Mesothelial cell of epicardium (in vitro differentiated cells): ENCODE measurements at regions not wholly inside any gene's neighbourhood (a gene's known extent, or its start where the extent isn't known, plus 50 kb on each side); places are given as distances from the start of the nearest gene placed in this dataset.

Source experiments
- DNase-seq, 2 experiments: peaks; one replicate each; pipeline ENCODE4 v3.0.0; 2021; ENCODE audit warnings: low spot score in 2 of 2; ENCODE audit not compliant: unreplicated experiment in 2 of 2
- H3K27ac Mint-ChIP-seq: 2 replicates; pipeline ENCODE4 v1.8.0; 2021; ENCODE audit warnings: mixed read lengths
- H3K27me3 Mint-ChIP-seq: 2 replicates; pipeline ENCODE4 v1.8.0; 2021; ENCODE audit warnings: low read depth, mixed read lengths
- H3K36me3 Mint-ChIP-seq: 2 replicates; pipeline ENCODE4 v1.8.0; 2021; ENCODE audit warnings: mixed read lengths
- H3K4me1 Mint-ChIP-seq: 2 replicates; pipeline ENCODE4 v1.8.0; 2021; ENCODE audit warnings: mixed read lengths
- H3K4me3 Mint-ChIP-seq: 2 replicates; pipeline ENCODE4 v1.8.0; 2021; ENCODE audit warnings: mild to moderate bottlenecking, moderate library complexity, mixed read lengths
- H3K9me3 Mint-ChIP-seq: 2 replicates; pipeline ENCODE4 v1.8.0; 2021; ENCODE audit warnings: mixed read lengths
- CTCF ChIP-seq: fragments of 200-600 bp; sonication (generic); IDR thresholded peaks from one replicate; pipeline ENCODE4 v1.5.0; 2021; ENCODE audit warnings: antibody characterized with exemption; ENCODE audit not compliant: unreplicated experiment

- Mint-ChIP-seq H3K27ac (no peak overlapping the region), H3K9me3 (no peaks in the 10 kb centered on the region), H3K27me3 (no peaks in the 10 kb centered on the region), H3K4me3 (no peak overlapping the region), H3K36me3 (no peaks in the 10 kb centered on the region), H3K4me1 (no peaks in the 10 kb centered on the region)
- no peak for DNase-seq
- no peak for TF ChIP-seq CTCF
Observed at GRCh38 chr18:67428805-67429204, 87.7 kb downstream of the DSEL start.

GRCh38 chr18:67428158-67428557 lies 88.4 kb downstream of the DSEL start:
- TF ChIP-seq CTCF, result no peak
- Mint-ChIP-seq H3K27ac (no peak overlapping the region), H3K4me1 (no peaks in the 10 kb centered on the region), H3K4me3 (no peak overlapping the region), H3K9me3 (no peaks in the 10 kb centered on the region), H3K36me3 (no peaks in the 10 kb centered on the region), H3K27me3 (no peaks in the 10 kb centered on the region)
- no peak for DNase-seq

GRCh38 chr18:67426486-67426885 lies 90.0 kb downstream of the DSEL start:
- TF ChIP-seq CTCF, result no peak
- Mint-ChIP-seq H3K4me1 (no peaks in the 10 kb centered on the region), H3K9me3 (no peaks in the 10 kb centered on the region), H3K36me3 (no peaks in the 10 kb centered on the region), H3K27ac (no peak overlapping the region), H3K4me3 (no peak overlapping the region), H3K27me3 (no peaks in the 10 kb centered on the region)
- DNase-seq, result no peak

- Mint-ChIP-seq H3K9me3 (no peaks in the 10 kb centered on the region), H3K27ac (no peak overlapping the region), H3K27me3 (no peaks in the 10 kb centered on the region), H3K4me1 (no peaks in the 10 kb centered on the region), H3K36me3 (no peaks in the 10 kb centered on the region), H3K4me3 (no peak overlapping the region)
- DNase-seq, result no peak
- no peak for TF ChIP-seq CTCF
Observed at GRCh38 chr18:67425672-67426071, 90.8 kb downstream of the DSEL start.

GRCh38 chr18:67421651-67422050 lies 94.9 kb downstream of the DSEL start:
- no peaks in the 10 kb centered on the region for H3K36me3 Mint-ChIP-seq
- no peak overlapping the region for H3K27ac Mint-ChIP-seq
- H3K27me3 Mint-ChIP-seq, result no peaks in the 10 kb centered on the region
- no peaks in the 10 kb centered on the region for H3K4me1 Mint-ChIP-seq
- no peak for DNase-seq
- H3K9me3 Mint-ChIP-seq, result no peaks in the 10 kb centered on the region
- H3K4me3 Mint-ChIP-seq, result no peak overlapping the region
- TF ChIP-seq CTCF, result no peak

- no peaks in the 10 kb centered on the region for H3K27me3 Mint-ChIP-seq
- H3K4me1 Mint-ChIP-seq, result no peaks in the 10 kb centered on the region
- TF ChIP-seq CTCF, result no peak
- H3K27ac Mint-ChIP-seq, result no peak overlapping the region
- H3K4me3 Mint-ChIP-seq, result no peak overlapping the region
- H3K36me3 Mint-ChIP-seq, result no peaks in the 10 kb centered on the region
- no peak for DNase-seq
- H3K9me3 Mint-ChIP-seq, result no peaks in the 10 kb centered on the region
Observed at GRCh38 chr18:67417864-67418523, 98.5 kb downstream of the DSEL start.
